ENCODE measurements at regions not wholly inside any gene's neighbourhood (a gene's known extent, or its start where the extent isn't known, plus 50 kb on each side); places are given as distances from the start of the nearest gene placed in this dataset.
"Not testable (repeated sequence)": the region's sequence is repeated elsewhere in the genome, so short reads cannot be mapped to it uniquely, and the experiment has no call there.

DNA sequence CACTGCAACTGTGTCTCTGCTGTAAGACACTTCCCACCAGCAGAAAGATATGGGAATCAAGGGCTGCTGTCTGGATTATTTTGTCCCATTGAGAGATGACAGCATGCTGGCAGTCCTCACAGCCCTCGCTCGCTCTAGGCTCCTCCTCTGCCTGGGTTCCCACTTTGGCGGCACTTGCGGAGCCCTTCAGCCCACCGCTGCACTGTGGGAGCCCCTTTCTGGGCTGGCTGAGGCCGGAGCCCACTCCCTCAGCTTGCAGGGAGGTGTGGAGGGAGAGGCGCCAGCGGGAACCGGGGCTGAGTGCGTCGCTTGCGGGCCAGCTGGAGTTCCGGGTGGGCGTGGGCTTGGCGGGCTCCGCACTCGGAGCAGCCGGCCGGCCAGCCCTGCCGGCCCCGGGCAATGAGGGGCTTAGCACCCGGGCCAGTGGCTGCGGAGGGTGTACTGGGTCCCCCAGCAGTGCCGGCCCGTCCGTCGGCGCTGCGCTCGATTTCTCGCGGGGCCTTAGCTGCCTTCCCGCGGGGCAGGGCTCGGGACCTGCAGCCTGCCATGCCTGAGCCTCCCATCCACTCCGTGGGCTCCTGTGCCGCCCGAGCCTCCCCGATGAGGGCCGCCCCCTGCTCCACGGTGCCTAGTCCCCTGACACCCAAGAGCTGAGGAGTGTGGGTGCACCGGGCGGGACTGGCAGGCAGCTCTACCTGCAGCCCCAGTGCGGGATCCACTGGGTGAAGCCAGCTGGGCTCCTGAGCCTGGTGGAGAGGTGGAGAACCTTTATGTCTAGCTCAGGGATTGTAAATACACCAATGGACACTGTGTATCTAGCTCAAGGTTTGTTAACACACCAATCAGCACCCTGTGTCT lies 233.4 kb downstream of the VGLL3 start:
- TF ChIP-seq, protein P1, sequence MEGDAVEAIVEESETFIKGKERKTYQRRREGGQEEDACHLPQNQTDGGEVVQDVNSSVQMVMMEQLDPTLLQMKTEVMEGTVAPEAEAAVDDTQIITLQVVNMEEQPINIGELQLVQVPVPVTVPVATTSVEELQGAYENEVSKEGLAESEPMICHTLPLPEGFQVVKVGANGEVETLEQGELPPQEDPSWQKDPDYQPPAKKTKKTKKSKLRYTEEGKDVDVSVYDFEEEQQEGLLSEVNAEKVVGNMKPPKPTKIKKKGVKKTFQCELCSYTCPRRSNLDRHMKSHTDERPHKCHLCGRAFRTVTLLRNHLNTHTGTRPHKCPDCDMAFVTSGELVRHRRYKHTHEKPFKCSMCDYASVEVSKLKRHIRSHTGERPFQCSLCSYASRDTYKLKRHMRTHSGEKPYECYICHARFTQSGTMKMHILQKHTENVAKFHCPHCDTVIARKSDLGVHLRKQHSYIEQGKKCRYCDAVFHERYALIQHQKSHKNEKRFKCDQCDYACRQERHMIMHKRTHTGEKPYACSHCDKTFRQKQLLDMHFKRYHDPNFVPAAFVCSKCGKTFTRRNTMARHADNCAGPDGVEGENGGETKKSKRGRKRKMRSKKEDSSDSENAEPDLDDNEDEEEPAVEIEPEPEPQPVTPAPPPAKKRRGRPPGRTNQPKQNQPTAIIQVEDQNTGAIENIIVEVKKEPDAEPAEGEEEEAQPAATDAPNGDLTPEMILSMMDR (IDR thresholded peaks at IDR 0.05) = not testable (repeated sequence)
- not testable (repeated sequence) for TF ChIP-seq EZH2, EZH2phosphoT487 (IDR thresholded peaks at IDR 0.05)
